GM13976 (cell line): ENCODE measurements at regions not wholly inside any gene's neighbourhood (a gene's known extent, or its start where the extent isn't known, plus 50 kb on each side); places are given as distances from the start of the nearest gene placed in this dataset.

Experiments used
- DNase-seq: peaks from one replicate; pipeline ENCODE4 v3.0.0; 2012; ENCODE audit warnings: low spot score
- in situ Hi-C: fragments of 300-500 bp; cut with MboI; formaldehyde crosslinking; loops from one replicate; pipeline ENCODE4 v1.12.0; 2022; ENCODE audit warnings: low sequenced_read_pairs, mixed read lengths, inconsistent platforms; ENCODE audit not compliant: unreplicated experiment
- TF ChIP-seq, protein P1 (sequence below): IDR thresholded peaks from 2 replicates; pipeline ENCODE4 v1.5.1; 2012; ENCODE audit warnings: borderline replicate concordance, mild to moderate bottlenecking; ENCODE audit not compliant: insufficient read depth; ENCODE audit errors: extremely low read depth, missing control alignments, control extremely low read depth

DNA sequence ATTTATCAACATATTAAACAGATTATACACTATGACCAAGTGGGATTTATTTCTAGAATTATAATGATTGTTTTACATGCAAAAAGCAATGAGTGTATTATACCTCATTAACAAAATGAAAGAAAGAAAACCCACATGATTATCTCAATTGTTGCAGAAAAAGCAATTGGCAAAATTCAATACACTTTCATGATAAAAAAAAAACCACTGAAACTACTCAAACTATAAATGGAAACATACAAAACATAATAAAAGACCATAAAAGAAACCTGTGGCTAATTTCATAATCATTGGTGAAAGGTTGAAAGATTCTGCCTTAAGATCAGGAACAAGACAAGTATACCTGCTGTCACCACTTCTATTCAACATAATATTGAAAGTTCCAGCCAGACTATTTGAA is 325.9 kb downstream of the AKAIN1 start:
- in situ Hi-C loops = no loop called here
- DNase-seq = no peak
- TF ChIP-seq, protein P1, sequence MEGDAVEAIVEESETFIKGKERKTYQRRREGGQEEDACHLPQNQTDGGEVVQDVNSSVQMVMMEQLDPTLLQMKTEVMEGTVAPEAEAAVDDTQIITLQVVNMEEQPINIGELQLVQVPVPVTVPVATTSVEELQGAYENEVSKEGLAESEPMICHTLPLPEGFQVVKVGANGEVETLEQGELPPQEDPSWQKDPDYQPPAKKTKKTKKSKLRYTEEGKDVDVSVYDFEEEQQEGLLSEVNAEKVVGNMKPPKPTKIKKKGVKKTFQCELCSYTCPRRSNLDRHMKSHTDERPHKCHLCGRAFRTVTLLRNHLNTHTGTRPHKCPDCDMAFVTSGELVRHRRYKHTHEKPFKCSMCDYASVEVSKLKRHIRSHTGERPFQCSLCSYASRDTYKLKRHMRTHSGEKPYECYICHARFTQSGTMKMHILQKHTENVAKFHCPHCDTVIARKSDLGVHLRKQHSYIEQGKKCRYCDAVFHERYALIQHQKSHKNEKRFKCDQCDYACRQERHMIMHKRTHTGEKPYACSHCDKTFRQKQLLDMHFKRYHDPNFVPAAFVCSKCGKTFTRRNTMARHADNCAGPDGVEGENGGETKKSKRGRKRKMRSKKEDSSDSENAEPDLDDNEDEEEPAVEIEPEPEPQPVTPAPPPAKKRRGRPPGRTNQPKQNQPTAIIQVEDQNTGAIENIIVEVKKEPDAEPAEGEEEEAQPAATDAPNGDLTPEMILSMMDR = no peak

DNA sequence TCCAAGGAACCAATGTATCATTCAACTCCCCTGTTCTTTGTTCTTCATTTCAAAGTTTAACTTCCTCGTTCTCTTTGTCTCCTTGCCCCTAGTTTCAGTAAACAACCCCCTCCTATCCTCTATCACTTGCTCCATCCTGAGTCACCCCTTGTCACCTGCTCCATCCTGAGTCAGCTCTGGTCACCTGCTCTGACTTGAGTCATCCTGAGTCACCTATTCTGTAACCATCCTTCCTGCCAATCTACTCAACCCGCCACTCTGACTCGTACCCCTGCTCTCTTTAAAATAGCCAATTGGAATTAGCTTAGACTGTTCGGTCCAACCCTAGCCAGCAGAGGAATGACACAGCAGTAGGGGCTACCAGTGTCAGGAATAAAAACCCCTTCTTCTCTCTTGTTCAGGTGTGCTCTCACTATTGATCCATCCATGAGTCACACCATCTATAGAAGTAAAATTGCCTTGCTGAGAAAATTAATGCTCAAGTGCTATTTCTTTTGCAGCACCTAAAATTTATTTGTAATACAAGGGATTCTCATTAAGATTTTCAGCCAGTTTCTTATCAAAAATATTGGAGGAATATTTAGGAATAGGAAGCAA is 326.8 kb downstream of the AKAIN1 start:
- TF ChIP-seq, protein P1 = no peak
- in situ Hi-C loops = no loop called here
- DNase-seq = no peak

DNA sequence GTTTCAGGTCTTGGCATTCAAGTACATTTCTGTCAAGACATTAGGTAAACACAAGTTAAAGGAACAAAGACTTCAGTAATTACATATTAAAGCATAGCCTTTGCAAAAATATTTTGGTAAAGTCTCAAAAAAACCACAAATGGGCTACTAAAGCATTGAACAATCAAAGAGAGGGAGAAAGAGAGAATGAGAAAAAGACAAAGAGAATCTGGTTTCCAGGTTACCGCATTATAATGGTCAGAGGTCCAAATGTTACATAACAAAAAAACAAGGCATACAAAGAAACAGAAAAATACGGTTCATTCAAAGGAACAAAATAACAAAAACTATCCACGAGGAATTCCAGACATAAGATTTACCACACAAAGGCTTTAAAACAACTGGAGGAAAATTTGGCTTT is 327.9 kb downstream of the AKAIN1 start:
- in situ Hi-C loops = no loop called here
- no peak for DNase-seq
- TF ChIP-seq, protein P1 = no peak

DNA sequence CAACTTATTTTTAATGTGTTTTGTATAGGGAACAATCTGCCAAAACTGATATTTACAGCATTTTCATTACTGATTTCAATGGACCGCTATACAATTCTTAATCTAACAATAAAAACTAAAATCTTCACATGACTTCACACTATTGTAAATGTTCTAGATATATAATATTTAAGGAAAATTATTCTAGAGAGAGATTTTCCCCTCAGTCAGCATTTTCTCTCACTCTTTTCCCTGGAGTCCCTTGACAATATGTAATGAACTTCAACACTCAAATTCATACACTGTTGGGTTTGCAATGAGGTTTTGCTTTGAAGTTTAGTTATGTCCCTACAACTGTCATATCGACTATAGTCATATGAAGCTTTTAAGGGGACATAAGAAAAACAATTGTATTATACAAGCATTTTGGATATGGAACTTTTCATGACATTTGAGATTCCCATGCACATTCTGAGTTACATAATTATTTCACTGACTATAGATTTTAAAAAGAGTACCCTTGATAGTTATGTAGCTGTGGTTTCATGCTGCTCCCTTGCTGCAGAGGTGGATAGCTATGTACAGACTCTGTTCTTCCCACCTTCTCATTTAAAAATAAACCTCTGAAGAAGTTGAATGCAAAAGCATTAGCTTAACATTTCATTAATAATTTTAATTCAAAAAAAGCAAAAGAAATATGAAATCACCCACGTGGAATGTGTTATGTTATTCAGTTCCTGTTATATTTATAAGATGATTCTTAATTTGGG is 338.5 kb downstream of the AKAIN1 start:
- in situ Hi-C loops = no loop called here
- no peak for DNase-seq
- TF ChIP-seq, protein P1 = no peak

DNA sequence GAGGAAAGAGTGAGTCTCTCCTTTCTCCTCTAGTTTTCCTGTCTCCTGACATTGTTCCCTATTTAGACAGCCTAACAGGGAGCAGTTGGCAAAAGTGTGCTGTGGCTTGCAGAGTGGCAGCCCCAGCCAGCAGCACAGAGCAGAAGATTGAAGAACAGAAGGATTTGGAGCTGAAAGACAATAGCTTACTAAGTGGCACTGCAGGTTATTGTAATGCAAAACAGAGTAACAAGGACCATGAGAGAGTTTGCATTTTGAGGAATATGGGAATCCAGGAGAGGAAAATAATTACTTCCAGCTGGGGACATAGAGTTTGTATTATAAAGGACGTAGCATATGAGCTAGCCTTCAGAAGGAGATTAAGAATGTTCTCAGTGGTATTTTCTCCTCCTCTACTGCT is 342.4 kb downstream of the AKAIN1 start:
- DNase-seq = no peak
- TF ChIP-seq, protein P1 = no peak
- in situ Hi-C loops = no loop called here

DNA sequence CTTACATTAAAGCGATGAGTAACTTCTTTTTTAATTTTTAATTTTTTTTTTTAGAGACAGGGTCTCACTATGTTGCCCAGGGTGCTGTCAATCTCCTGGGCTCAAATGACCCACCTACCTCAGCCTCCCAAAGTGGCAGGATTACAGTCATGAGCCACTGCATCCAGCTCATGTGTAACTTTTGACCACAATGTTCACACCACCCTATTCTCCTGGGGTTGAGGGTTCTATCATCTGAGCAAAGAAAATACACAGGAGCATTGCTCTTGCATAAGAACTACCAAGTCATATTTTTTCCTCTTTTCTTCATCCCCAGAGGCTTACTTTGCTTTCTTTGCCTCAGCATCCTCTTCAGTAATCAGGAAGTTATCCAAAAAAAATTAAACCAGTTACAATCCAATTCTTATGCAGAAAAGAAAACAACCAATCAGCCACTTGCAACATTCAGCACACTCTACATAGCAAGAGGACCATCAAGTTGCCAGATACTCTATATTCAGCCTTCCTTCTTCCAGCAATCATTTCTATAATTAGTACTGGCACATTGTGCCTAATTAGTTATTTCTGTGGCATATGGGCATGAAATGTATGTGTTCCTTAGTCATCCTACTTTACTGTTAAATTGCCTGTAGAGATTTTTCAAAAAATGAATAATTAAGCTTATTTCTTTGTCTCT is 345.6 kb downstream of the AKAIN1 start:
- TF ChIP-seq, protein P1 = no peak
- DNase-seq = no peak
- in situ Hi-C loops = no loop called here
